ENCODE measurements at regions not wholly inside any gene's neighbourhood (a gene's known extent, or its start where the extent isn't known, plus 50 kb on each side); places are given as distances from the start of the nearest gene placed in this dataset.

GRCh38 chr6:92977018-92977417 lies 442.3 kb downstream of the EPHA7 start:
- no peak for TF ChIP-seq CTCF (IDR thresholded peaks at IDR 0.05)
- no peaks in the 10 kb centered on the region for H3K36me3 Mint-ChIP-seq

GRCh38 chr6:92967362-92967761 lies 452.0 kb downstream of the EPHA7 start:
- no peak overlapping the region for H3K27ac ChIP-seq (ENCODE audit: low read depth in 1 of 2, low read length in 2 of 2)
- H3K27me3 ChIP-seq (ENCODE audit: control insufficient read depth in 2 of 2, insufficient read depth in 2 of 2, low read length in 2 of 2): no peaks in the 10 kb centered on the region
- Mint-ChIP-seq H3K9me3 (peaks cover 0 to 2% (median 0%) of the 10 kb centered on the region in 7 donors), H3K27ac (no peak overlapping the region), H3K27me3 (ENCODE audit: low read depth in 3 of 3) (peaks cover 0 to 2% (median 0%) of the 10 kb centered on the region in 3 donors), H3K36me3 (no peaks in the 10 kb centered on the region), H3K4me3 (no peak overlapping the region), H3K4me1 (no peaks in the 10 kb centered on the region)
- no peaks in the 10 kb centered on the region for H3K4me1 ChIP-seq (ENCODE audit: control insufficient read depth in 1 of 2, insufficient read depth in 2 of 2, low read length in 2 of 2)
- TF ChIP-seq CTCF (IDR thresholded peaks at IDR 0.05): no peak
- H3K4me3 ChIP-seq (replicated peaks in 1 of 3; ENCODE audit: low read depth in 2 of 3, low read length in 3 of 3): no peak overlapping the region
- H3K9me3 ChIP-seq (replicated peaks in 1 of 2; ENCODE audit: control insufficient read depth in 1 of 2, insufficient read depth in 1 of 2, low read length in 2 of 2): no peaks in the 10 kb centered on the region
- H4K20me1 ChIP-seq (ENCODE audit: insufficient read depth, low read length): no peaks in the 10 kb centered on the region
- H2AFZ ChIP-seq (ENCODE audit: insufficient read depth, low read depth, low read length, poor library complexity, severe bottlenecking): no peak overlapping the region
- no peaks in the 10 kb centered on the region for H3K79me2 ChIP-seq (ENCODE audit: insufficient read depth, low read length)
- no peak overlapping the region for H3K4me2 ChIP-seq (replicated peaks; ENCODE audit: extremely low read depth, low read length, poor library complexity, severe bottlenecking)
- no peak for DNase-seq
- H3K9ac ChIP-seq (ENCODE audit: insufficient read depth, low read length, poor library complexity, severe bottlenecking): no peak overlapping the region
- intact Hi-C loops (cut with micrococcal nuclease): no loop called here
- H3K36me3 ChIP-seq (replicated peaks in 1 of 2; ENCODE audit: control insufficient read depth in 1 of 2, insufficient read depth in 2 of 2, low read length in 2 of 2): no peaks in the 10 kb centered on the region

More at GRCh38 chr6:92977018-92977417, 442.3 kb downstream of the EPHA7 start:
- intact Hi-C loops (cut with micrococcal nuclease): no loop called here
- Histone ChIP-seq H3K9me3 (replicated peaks in 1 of 2; ENCODE audit: control insufficient read depth in 1 of 2, insufficient read depth in 1 of 2, low read length in 2 of 2) (peaks cover 0 to 7% of the 10 kb centered on the region in 2 donors), H2AFZ (ENCODE audit: insufficient read depth, low read depth, low read length, poor library complexity, severe bottlenecking) (no peak overlapping the region), H3K27me3 (ENCODE audit: control insufficient read depth in 2 of 2, insufficient read depth in 2 of 2, low read length in 2 of 2) (no peaks in the 10 kb centered on the region), H3K27ac (ENCODE audit: low read depth in 1 of 2, low read length in 2 of 2) (no peak overlapping the region), H3K79me2 (ENCODE audit: insufficient read depth, low read length) (no peaks in the 10 kb centered on the region), H3K9ac (ENCODE audit: insufficient read depth, low read length, poor library complexity, severe bottlenecking) (no peak overlapping the region), H3K4me3 (replicated peaks in 1 of 3; ENCODE audit: low read depth in 2 of 3, low read length in 3 of 3) (no peak overlapping the region), H4K20me1 (ENCODE audit: insufficient read depth, low read length) (no peaks in the 10 kb centered on the region), H3K4me1 (ENCODE audit: control insufficient read depth in 1 of 2, insufficient read depth in 2 of 2, low read length in 2 of 2) (no peaks in the 10 kb centered on the region), H3K4me2 (replicated peaks; ENCODE audit: extremely low read depth, low read length, poor library complexity, severe bottlenecking) (no peak overlapping the region), H3K36me3 (replicated peaks in 1 of 2; ENCODE audit: control insufficient read depth in 1 of 2, insufficient read depth in 2 of 2, low read length in 2 of 2) (no peaks in the 10 kb centered on the region)
- no peak overlapping the region for H3K27ac Mint-ChIP-seq
- no peak overlapping the region for H3K4me3 Mint-ChIP-seq
- no peaks in the 10 kb centered on the region for H3K4me1 Mint-ChIP-seq
- DNase-seq: no peak
- H3K9me3 Mint-ChIP-seq: peaks cover 0 to 7% (median 0%) of the 10 kb centered on the region in 7 donors
- peaks cover 0 to 3% (median 2%) of the 10 kb centered on the region in 3 donors for H3K27me3 Mint-ChIP-seq (ENCODE audit: low read depth in 3 of 3)
- WGBS (ENCODE audit: insufficient coverage): no CpG with 5 or more reads among the region's 1 CpG
